HepG2 (cell line): ENCODE measurements at regions not wholly inside any gene's neighbourhood (a gene's known extent, or its start where the extent isn't known, plus 50 kb on each side); places are given as distances from the start of the nearest gene placed in this dataset.

Experiments
- ATAC-seq: fragments of 200-7000 bp; cut with Tn5 transposase; 3 replicates; pipeline ENCODE4 v1.9.1; 2020; ENCODE audit warnings: mild to moderate bottlenecking, moderate library complexity
- BruUV-seq: library from RNA; stranded (reverse); fragments of 400-500 nt; replicated peaks from 2 replicates; lab custom pipeline; 2021; lab: Mats Ljungman, UMichigan
- CTCF ChIA-PET: fragments of 300-600 bp; formaldehyde crosslinking; extraction: SDS; loops from one replicate; lab custom pipeline; 2021; ENCODE audit warnings: low total read pairs, inconsistent platforms, low intra/inter-chr PET ratio; lab: Yijun Ruan, JAX
- POLR2A ChIA-PET: fragments of 350-600 bp; sonication (Branson Sonifier 250); formaldehyde crosslinking; loops from one replicate; lab custom pipeline; 2020; ENCODE audit warnings: antibody characterized with exemption, inconsistent platforms; lab: Yijun Ruan, JAX
- DNase-seq: peaks from one replicate; pipeline ENCODE4 v3.0.0-alpha.2; 2015; ENCODE audit warnings: low spot score
- FAIRE-seq: peaks from 3 replicates; lab custom pipeline; 2011; peaks lifted over from hg19 to GRCh38; lab: Jason Lieb, UNC
- H2AFZ ChIP-seq: one replicate; pipeline ENCODE4 v1.6.1; 2011; ENCODE audit warnings: low read length, inconsistent platforms
- H3K27ac ChIP-seq: fragments of 300-600 bp; 3 replicates; pipeline ENCODE4 v1.8.0; 2011; ENCODE audit warnings: mixed run types, mild to moderate bottlenecking, mixed read lengths, low read length, inconsistent platforms; ENCODE audit not compliant: insufficient read depth; ENCODE audit errors: extremely low read length
- H3K27me3 ChIP-seq, 2 experiments: fragments of 200-600 bp in 1 of 2; 2 replicates in 1 of 2; 3 replicates in 1 of 2; pipeline versions ENCODE4 v1.6.0 to v1.8.0; 2011; ENCODE audit warnings: low read length in 2 of 2, mild to moderate bottlenecking in 2 of 2, moderate library complexity in 2 of 2, inconsistent platforms in 1 of 2; ENCODE audit not compliant: insufficient read depth in 2 of 2, control insufficient read depth in 1 of 2
- H3K36me3 ChIP-seq, 2 experiments: fragments of 200-600 bp in 1 of 2; replicated peaks in 1 of 2; 2 replicates in 1 of 2; 3 replicates in 1 of 2; pipeline versions ENCODE4 v1.5.1 to v1.8.0; 2011; ENCODE audit warnings: low read length in 2 of 2, inconsistent platforms in 1 of 2; ENCODE audit not compliant: insufficient read depth in 2 of 2, control insufficient read depth in 1 of 2
- H3K4me1 ChIP-seq: 2 replicates; pipeline ENCODE4 v1.5.1; 2012; ENCODE audit warnings: low read length, inconsistent platforms; ENCODE audit not compliant: insufficient read depth
- H3K4me2 ChIP-seq: 2 replicates; pipeline ENCODE4 v1.6.0; 2011; ENCODE audit warnings: low read depth, low read length, inconsistent platforms
- H3K4me3 ChIP-seq, 3 experiments: fragments of 200-600 bp in 1 of 3; sonication (generic), shearing (Covaris generic) in 1 of 3; replicated peaks in 1 of 3; 2 replicates each; pipeline ENCODE4 v1.5.1; 2011 to 2016; ENCODE audit warnings: low read length in 3 of 3, inconsistent platforms in 2 of 3, low read depth in 2 of 3, mild to moderate bottlenecking in 2 of 3, control low read depth in 1 of 3, mixed read lengths in 1 of 3; ENCODE audit not compliant: insufficient read depth in 1 of 3
- H3K79me2 ChIP-seq: one replicate; pipeline ENCODE4 v1.6.1; 2011; ENCODE audit warnings: low read length, inconsistent platforms; ENCODE audit not compliant: insufficient read depth
- H3K9ac ChIP-seq: 2 replicates; pipeline ENCODE4 v1.6.0; 2011; ENCODE audit warnings: mild to moderate bottlenecking, low read depth, low read length, inconsistent platforms; ENCODE audit not compliant: insufficient read depth
- H3K9me3 ChIP-seq: 2 replicates; pipeline ENCODE4 v1.5.1; 2012; ENCODE audit warnings: mild to moderate bottlenecking, low read length
- H4K20me1 ChIP-seq: 2 replicates; pipeline ENCODE4 v1.6.0; 2011; ENCODE audit warnings: inconsistent platforms, mild to moderate bottlenecking, low read length, moderate library complexity; ENCODE audit not compliant: insufficient read depth
- BCLAF1 ChIP-seq: fragments of 450-650 bp; IDR thresholded peaks from 2 replicates; pipeline ENCODE4 v1.6.1; 2017; ENCODE audit warnings: mild to moderate bottlenecking
- CSRNP1 ChIP-seq: sonication (generic); formaldehyde crosslinking; IDR thresholded peaks from 2 replicates; pipeline ENCODE4 v1.8.1; 2023; ENCODE audit warnings: mild to moderate bottlenecking, missing genetic modification reagents
- HDAC1 ChIP-seq: sonication (generic); formaldehyde crosslinking; IDR thresholded peaks from 2 replicates; pipeline ENCODE4 v1.5.1; 2020; ENCODE audit warnings: mild to moderate bottlenecking, missing genetic modification reagents
- HDAC2 ChIP-seq: sonication (generic); formaldehyde crosslinking; IDR thresholded peaks from 2 replicates; pipeline ENCODE4 v1.4.0; 2020; ENCODE audit warnings: missing genetic modification reagents
- KDM3A ChIP-seq: IDR thresholded peaks from 2 replicates; pipeline ENCODE4 v1.6.1; 2018; ENCODE audit warnings: low read depth, missing compliant biosample characterization
- MXD1 ChIP-seq: sonication (generic); formaldehyde crosslinking; IDR thresholded peaks from 2 replicates; pipeline ENCODE4 v1.4.0; 2020; ENCODE audit warnings: mild to moderate bottlenecking, missing genetic modification reagents
- NR2F6 ChIP-seq, 2 experiments: IDR thresholded peaks; 2 replicates each; pipeline ENCODE4 v1.6.1; 2016; ENCODE audit warnings: antibody characterized with exemption in 1 of 2, mild to moderate bottlenecking in 1 of 2
- ZNF232 ChIP-seq: sonication (generic); formaldehyde crosslinking; IDR thresholded peaks from 2 replicates; pipeline ENCODE4 v1.4.0; 2020; ENCODE audit warnings: missing genetic modification reagents, borderline replicate concordance
- ZNF564 ChIP-seq: sonication (generic); formaldehyde crosslinking; IDR thresholded peaks from 2 replicates; pipeline ENCODE4 v1.8.1; 2023; ENCODE audit warnings: mild to moderate bottlenecking, missing genetic modification reagents
- ZNF569 ChIP-seq: sonication (generic); formaldehyde crosslinking; IDR thresholded peaks from 2 replicates; pipeline ENCODE4 v1.5.0; 2020; ENCODE audit warnings: mild to moderate bottlenecking, missing genetic modification reagents, moderate library complexity, borderline replicate concordance
- ZNF652 ChIP-seq: IDR thresholded peaks from 2 replicates; pipeline ENCODE4 v1.6.1; 2016; ENCODE audit warnings: low read depth, borderline replicate concordance
- WGBS: methylation state at CpG from one replicate; pipeline ENCODE4 v1.1.6; 2017; ENCODE audit warnings: low lambda C conversion rate; 5-methylcytosine and 5-hydroxymethylcytosine counted together
- in situ Hi-C: cut with HindIII; loops from 2 replicates; pipeline ENCODE4 v1.10.0; 2017; ENCODE audit warnings: low pct_unique_long_range_greater_than_20kb; ENCODE audit not compliant: extremely low pct_ligation_motif_present
- intact Hi-C: fragments of 100-400 bp; cut with micrococcal nuclease; formaldehyde crosslinking; loops from one replicate; pipeline ENCODE4 v1.10.0; 2022; ENCODE audit not compliant: unreplicated experiment

GRCh38 chr4:14309431-14309830 is 681.9 kb upstream of the BOD1L1 start:
- no peak for ATAC-seq
- intact Hi-C loops, result no loop called here
- no peak for DNase-seq
- Histone ChIP-seq H3K36me3 (no peaks in the 10 kb centered on the region), H2AFZ (no peak overlapping the region), H3K9me3 (peaks cover 92% of the 10 kb centered on the region), H3K27ac (no peak overlapping the region), H3K4me1 (no peaks in the 10 kb centered on the region), H3K27me3 (no peaks in the 10 kb centered on the region), H3K4me2 (no peak overlapping the region), H3K9ac (no peak overlapping the region), H3K4me3 (no peak overlapping the region), H4K20me1 (no peaks in the 10 kb centered on the region), H3K79me2 (no peaks in the 10 kb centered on the region)
- in situ Hi-C loops, result no loop called here
- WGBS, result 0% methylated on average over 2 of the region's 2 CpGs
- FAIRE-seq, result no peak
- POLR2A ChIA-PET, result no interaction called here
- CTCF ChIA-PET, result no interaction called here
- no TSS peak for BruUV-seq
- TF ChIP-seq ZNF564 (CRISPR knock-in tag) (no peak), HDAC1 (no peak), ZNF569 (CRISPR knock-in tag) (no peak), CSRNP1 (CRISPR knock-in tag) (no peak), ZNF652 (CRISPR knock-in tag) (no peak), KDM3A (CRISPR knock-in tag) (no peak), NR2F6 (IDR thresholded peaks at IDR 0.05) (no peak), NR2F6 (CRISPR knock-in tag; IDR thresholded peaks at IDR 0.05) (no peak), BCLAF1 (no peak), MXD1 (no peak), HDAC2 (CRISPR knock-in tag) (no peak), ZNF232 (CRISPR knock-in tag) (no peak)
